Colonic mucosa (tissue), 4 donors: ENCODE measurements at regions not wholly inside any gene's neighbourhood (a gene's known extent, or its start where the extent isn't known, plus 50 kb on each side); places are given as distances from the start of the nearest gene placed in this dataset.

Experiments
- DNase-seq: peaks from one replicate; pipeline ENCODE4 v3.0.0-alpha.2; 2020
- H3K27ac ChIP-seq: fragments of 200-600 bp; one replicate; pipeline ENCODE4 v1.8.0; 2021
- H3K27me3 ChIP-seq: fragments of 200-600 bp; one replicate; pipeline ENCODE4 v1.8.0; 2021
- H3K36me3 ChIP-seq: fragments of 200-600 bp; one replicate; pipeline ENCODE4 v1.8.0; 2021
- H3K4me1 ChIP-seq: fragments of 200-600 bp; one replicate; pipeline ENCODE4 v1.8.0; 2021; ENCODE audit warnings: mild to moderate bottlenecking
- H3K4me3 ChIP-seq: fragments of 200-600 bp; one replicate; pipeline ENCODE4 v1.8.0; 2021
- H3K9ac ChIP-seq, 2 donors: one replicate each; pipeline ENCODE4 v1.7.0; 2013; ENCODE audit warnings: control low read depth in 2 of 2, low read depth in 2 of 2, low read length in 2 of 2
- H3K9me3 ChIP-seq: fragments of 200-600 bp; one replicate; pipeline ENCODE4 v1.8.0; 2021
- intact Hi-C: fragments of 100-400 bp; cut with DNase I; formaldehyde crosslinking; loops from one replicate; pipeline ENCODE4 v1.14.1; 2022
- TF ChIP-seq, protein P1 (sequence below): fragments of 200-600 bp; IDR thresholded peaks from one replicate; pipeline ENCODE4 v1.8.0; 2022; ENCODE audit warnings: antibody characterized with exemption, mild to moderate bottlenecking
- donor health status: healthy.
- donor health status: DM: no; HTN: no; CAD: no.
- donor health status: DM: no; HTN: no; CAD: no.

DNA sequence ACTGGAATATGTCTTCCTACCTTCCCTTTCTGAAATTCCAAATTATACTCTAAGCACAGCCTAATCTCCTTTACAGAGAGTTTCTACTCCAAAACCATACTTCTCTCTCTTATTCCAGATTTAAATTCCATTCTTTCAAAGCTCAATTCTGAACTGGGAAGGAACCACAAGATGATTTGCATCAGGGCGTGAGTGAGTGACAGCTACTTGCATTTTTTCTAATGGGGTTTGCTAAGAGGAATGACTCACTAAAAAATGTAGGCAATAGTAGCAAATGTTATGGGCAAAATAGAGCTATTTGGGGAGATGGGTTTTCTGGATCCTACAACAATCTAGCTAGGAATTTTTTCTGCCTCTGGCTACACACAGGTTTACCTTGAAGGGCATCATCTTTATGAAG, 244.6 kb upstream of the PSMD7 start:
- no peak overlapping the region for H3K9ac ChIP-seq
- DNase-seq = no peak
- intact Hi-C loops = no loop called here
- TF ChIP-seq, protein P1, sequence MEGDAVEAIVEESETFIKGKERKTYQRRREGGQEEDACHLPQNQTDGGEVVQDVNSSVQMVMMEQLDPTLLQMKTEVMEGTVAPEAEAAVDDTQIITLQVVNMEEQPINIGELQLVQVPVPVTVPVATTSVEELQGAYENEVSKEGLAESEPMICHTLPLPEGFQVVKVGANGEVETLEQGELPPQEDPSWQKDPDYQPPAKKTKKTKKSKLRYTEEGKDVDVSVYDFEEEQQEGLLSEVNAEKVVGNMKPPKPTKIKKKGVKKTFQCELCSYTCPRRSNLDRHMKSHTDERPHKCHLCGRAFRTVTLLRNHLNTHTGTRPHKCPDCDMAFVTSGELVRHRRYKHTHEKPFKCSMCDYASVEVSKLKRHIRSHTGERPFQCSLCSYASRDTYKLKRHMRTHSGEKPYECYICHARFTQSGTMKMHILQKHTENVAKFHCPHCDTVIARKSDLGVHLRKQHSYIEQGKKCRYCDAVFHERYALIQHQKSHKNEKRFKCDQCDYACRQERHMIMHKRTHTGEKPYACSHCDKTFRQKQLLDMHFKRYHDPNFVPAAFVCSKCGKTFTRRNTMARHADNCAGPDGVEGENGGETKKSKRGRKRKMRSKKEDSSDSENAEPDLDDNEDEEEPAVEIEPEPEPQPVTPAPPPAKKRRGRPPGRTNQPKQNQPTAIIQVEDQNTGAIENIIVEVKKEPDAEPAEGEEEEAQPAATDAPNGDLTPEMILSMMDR = no peak
- no peaks in the 10 kb centered on the region for H3K4me1 ChIP-seq
- H3K27me3 ChIP-seq = no peaks in the 10 kb centered on the region
- H3K9me3 ChIP-seq = no peaks in the 10 kb centered on the region
- H3K36me3 ChIP-seq = no peaks in the 10 kb centered on the region
- H3K27ac ChIP-seq = no peak overlapping the region
- no peak overlapping the region for H3K4me3 ChIP-seq

DNA sequence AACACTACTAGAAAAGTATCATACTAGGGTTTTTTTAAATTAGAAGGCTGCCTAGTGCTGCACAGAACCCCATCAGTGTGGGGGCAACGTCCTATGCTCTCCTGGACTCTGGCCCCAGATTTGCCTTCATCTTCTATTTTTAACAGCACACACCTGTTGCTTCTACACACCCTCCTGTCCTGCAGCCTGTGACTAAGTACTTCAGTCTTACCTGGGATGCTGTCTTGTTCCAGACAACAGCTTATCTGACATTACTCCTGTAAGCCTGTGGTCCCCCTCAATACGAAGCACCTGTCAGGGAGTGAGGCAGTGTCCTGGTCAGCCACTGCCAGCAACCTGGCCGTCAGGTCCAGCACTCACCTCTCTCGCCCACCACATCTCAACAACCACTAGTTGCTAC, 247.6 kb upstream of the PSMD7 start:
- no peaks in the 10 kb centered on the region for H3K9me3 ChIP-seq
- H3K27me3 ChIP-seq = no peaks in the 10 kb centered on the region
- intact Hi-C loops = no loop called here
- H3K4me3 ChIP-seq = no peak overlapping the region
- H3K9ac ChIP-seq = no peak overlapping the region
- no peaks in the 10 kb centered on the region for H3K4me1 ChIP-seq
- no peak overlapping the region for H3K27ac ChIP-seq
- TF ChIP-seq, protein P1 = no peak
- DNase-seq = no peak
- H3K36me3 ChIP-seq = no peaks in the 10 kb centered on the region

DNA sequence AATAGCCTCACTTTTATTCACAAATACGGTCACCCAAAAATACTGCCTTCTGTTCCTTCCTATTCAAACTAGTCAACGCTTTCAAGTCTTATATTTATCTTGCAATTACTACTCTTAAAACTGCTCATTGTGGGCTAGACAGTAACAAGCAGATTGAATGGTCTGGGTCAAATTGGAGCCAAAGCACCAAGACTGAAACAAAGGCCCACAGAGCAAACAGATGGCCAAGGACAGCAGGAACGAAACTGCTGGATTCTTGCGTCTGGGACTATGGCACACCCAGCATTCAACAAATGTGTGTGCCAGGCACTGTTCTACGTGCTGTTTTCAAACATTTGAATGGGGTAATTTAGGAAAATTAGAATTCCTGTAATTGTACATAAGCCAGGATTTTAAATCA, 250.1 kb upstream of the PSMD7 start:
- H3K4me1 ChIP-seq = no peaks in the 10 kb centered on the region
- no peaks in the 10 kb centered on the region for H3K27me3 ChIP-seq
- no peak overlapping the region for H3K27ac ChIP-seq
- DNase-seq = no peak
- H3K4me3 ChIP-seq = no peak overlapping the region
- intact Hi-C loops = no loop called here
- H3K9me3 ChIP-seq = no peaks in the 10 kb centered on the region
- no peak overlapping the region for H3K9ac ChIP-seq
- TF ChIP-seq, protein P1 = no peak
- no peaks in the 10 kb centered on the region for H3K36me3 ChIP-seq

DNA sequence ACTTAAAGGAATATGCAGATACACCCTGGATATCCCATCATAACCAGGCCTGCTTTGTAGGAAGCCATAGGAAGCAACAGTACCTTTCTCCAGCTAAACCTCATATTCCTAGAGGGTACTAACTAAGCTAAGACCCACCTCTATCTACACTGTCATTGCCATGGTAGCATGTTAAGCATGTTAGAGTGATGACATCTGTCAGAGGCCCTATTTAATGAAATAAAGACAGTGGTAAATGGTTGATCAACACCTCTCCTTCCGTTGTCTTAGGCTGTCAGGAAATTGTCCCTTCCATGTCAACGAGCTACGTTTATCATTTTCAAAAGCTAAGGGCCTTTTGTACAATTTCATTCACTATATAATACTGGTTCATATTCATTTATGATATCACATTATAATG, 251.1 kb upstream of the PSMD7 start:
- no peaks in the 10 kb centered on the region for H3K36me3 ChIP-seq
- H3K9ac ChIP-seq = no peak overlapping the region
- H3K4me1 ChIP-seq = no peaks in the 10 kb centered on the region
- TF ChIP-seq, protein P1 = no peak
- no peaks in the 10 kb centered on the region for H3K27me3 ChIP-seq
- no peak for DNase-seq
- no peaks in the 10 kb centered on the region for H3K9me3 ChIP-seq
- H3K4me3 ChIP-seq = no peak overlapping the region
- intact Hi-C loops = no loop called here
- no peak overlapping the region for H3K27ac ChIP-seq

DNA sequence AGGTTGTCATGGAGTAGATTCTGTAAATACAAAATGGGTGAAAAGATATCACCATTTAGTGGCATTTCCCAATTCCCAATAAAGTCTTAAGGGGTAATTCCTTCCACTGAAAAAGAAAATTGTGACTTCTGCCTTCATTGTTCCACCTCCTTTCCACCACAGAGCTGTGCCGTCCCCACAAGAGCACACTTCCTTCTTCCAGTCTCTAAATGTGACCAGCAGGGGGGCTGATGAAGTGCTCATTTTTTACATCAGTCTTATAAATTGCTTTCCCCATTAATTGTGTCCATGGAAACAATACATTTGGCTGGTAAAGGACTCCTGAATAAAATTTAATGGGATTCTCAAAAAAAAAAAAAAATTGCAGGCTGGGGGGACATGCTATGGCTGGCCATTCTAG, 260.8 kb upstream of the PSMD7 start:
- H3K36me3 ChIP-seq = no peaks in the 10 kb centered on the region
- no peak overlapping the region for H3K4me3 ChIP-seq
- H3K27ac ChIP-seq = no peak overlapping the region
- no peaks in the 10 kb centered on the region for H3K9me3 ChIP-seq
- TF ChIP-seq, protein P1 = no peak
- DNase-seq = no peak
- no peak overlapping the region for H3K9ac ChIP-seq
- intact Hi-C loops = loop anchor here (10.0 kb wide), 1 partner anchor 151 kb away; no protein-coding TSS in a partner anchor
- H3K4me1 ChIP-seq = no peaks in the 10 kb centered on the region
- H3K27me3 ChIP-seq = no peaks in the 10 kb centered on the region

DNA sequence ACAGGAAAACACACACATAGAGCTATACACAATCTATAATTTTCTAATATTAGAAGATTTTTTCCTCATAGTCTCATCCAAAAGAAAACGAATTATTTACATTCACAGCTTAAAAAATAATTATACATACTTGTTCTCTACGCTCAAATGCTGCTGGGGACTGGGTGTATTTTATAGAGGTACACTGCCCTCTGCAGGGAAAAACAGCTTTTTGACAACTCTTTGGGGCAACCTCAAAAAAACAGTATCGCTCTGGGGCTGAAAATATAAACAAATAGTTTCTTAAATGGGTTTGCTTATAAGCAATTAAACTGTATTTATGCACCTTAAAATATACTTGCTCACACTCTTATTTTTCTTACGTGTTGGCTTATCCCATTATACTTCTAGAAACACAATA, 261.8 kb upstream of the PSMD7 start:
- Histone ChIP-seq H3K4me1 (no peaks in the 10 kb centered on the region), H3K27ac (no peak overlapping the region), H3K9me3 (no peaks in the 10 kb centered on the region), H3K27me3 (no peaks in the 10 kb centered on the region), H3K4me3 (no peak overlapping the region), H3K9ac (no peak overlapping the region), H3K36me3 (no peaks in the 10 kb centered on the region)
- peak; percentile 25 for DNase-seq
- TF ChIP-seq, protein P1 = peak; percentile 38
- intact Hi-C loops = loop anchor here (5.0 to 10.0 kb wide), 2 partner anchors 78 to 150 kb away; no protein-coding TSS in a partner anchor
